ENCODE measurements at regions not wholly inside any gene's neighbourhood (a gene's known extent, or its start where the extent isn't known, plus 50 kb on each side); places are given as distances from the start of the nearest gene placed in this dataset.

DNA sequence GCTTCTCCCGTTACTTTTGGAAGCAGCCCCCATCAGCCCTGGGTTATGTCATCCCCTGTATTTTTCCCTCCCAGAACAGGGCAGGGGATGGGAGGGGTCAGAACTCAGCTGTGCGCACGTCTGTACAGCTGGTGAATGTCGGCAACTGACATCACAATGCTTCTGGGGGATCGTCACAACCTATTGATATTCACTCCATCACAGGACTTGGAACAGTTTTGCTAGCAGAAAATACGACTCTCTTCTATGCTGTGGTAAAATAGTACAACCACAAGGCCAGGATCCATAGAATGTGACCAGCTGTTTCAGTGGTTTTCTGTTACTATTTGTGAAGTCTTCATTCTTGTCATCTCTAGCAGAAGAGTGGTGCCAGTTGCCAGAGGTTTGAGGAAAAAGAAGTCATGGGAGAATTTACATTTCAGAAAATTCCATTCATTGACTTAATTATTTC is 77.1 kb upstream of the KLF4 start:
- H3K9me3 ChIP-seq: no peaks in the 10 kb centered on the region
- no peak for DNase-seq
- TF ChIP-seq EP300 (IDR thresholded peaks at IDR 0.05) (no peak), POLR2A (IDR thresholded peaks at IDR 0.05) (no peak)
- TF ChIP-seq, protein P1, sequence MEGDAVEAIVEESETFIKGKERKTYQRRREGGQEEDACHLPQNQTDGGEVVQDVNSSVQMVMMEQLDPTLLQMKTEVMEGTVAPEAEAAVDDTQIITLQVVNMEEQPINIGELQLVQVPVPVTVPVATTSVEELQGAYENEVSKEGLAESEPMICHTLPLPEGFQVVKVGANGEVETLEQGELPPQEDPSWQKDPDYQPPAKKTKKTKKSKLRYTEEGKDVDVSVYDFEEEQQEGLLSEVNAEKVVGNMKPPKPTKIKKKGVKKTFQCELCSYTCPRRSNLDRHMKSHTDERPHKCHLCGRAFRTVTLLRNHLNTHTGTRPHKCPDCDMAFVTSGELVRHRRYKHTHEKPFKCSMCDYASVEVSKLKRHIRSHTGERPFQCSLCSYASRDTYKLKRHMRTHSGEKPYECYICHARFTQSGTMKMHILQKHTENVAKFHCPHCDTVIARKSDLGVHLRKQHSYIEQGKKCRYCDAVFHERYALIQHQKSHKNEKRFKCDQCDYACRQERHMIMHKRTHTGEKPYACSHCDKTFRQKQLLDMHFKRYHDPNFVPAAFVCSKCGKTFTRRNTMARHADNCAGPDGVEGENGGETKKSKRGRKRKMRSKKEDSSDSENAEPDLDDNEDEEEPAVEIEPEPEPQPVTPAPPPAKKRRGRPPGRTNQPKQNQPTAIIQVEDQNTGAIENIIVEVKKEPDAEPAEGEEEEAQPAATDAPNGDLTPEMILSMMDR (IDR thresholded peaks at IDR 0.05): no peak
- intact Hi-C loops (cut with DNase I): no loop called here
- 28 to 46% (median 32%) methylated on average over 6 of the region's 6 CpGs for WGBS, 3 donors
- no peak overlapping the region for H3K4me3 ChIP-seq
- no peaks in the 10 kb centered on the region for H3K36me3 ChIP-seq
- no peak overlapping the region for H3K27ac ChIP-seq
- no peaks in the 10 kb centered on the region for H3K4me1 ChIP-seq (ENCODE audit: insufficient read depth)
- no peaks in the 10 kb centered on the region for H3K27me3 ChIP-seq

DNA sequence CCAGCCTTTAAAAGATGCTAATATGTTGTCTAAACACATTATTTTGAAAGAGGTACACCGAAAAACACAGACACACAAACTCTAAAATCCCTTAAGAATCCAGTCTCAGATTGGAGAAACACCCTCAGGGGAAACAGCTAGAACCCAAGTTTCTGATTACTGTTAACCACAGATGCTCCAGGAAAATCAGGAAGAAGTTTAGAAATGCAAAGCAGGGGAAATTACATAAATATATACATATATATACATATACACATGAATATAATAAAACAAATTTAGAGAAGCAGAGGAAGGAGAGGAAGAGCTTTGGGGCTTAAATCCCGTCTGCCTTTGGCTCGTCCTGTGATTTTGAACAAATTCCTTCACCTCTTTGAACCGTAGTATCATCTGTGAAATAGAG is 73.2 kb upstream of the KLF4 start:
- Histone ChIP-seq H3K9me3 (no peaks in the 10 kb centered on the region), H3K27ac (no peak overlapping the region), H3K27me3 (no peaks in the 10 kb centered on the region), H3K36me3 (no peaks in the 10 kb centered on the region), H3K4me3 (no peak overlapping the region), H3K4me1 (ENCODE audit: insufficient read depth) (no peaks in the 10 kb centered on the region)
- intact Hi-C loops (cut with DNase I): no loop called here
- TF ChIP-seq EP300 (IDR thresholded peaks at IDR 0.05): no peak
- no peak for TF ChIP-seq POLR2A (IDR thresholded peaks at IDR 0.05)
- TF ChIP-seq, protein P1 (IDR thresholded peaks at IDR 0.05): no peak
- WGBS, 3 donors: 92 to 95% (median 93%) methylated on average over 4 of the region's 4 CpGs
- DNase-seq: no peak

GRCh38 chr9:107559494-107560086 is 70.0 kb upstream of the KLF4 start:
- peaks cover under 1% of the 10 kb centered on the region for H3K4me1 ChIP-seq (ENCODE audit: insufficient read depth)
- TF ChIP-seq EP300 (IDR thresholded peaks at IDR 0.05): no peak
- TF ChIP-seq, protein P1 (IDR thresholded peaks at IDR 0.05): no peak
- no peak for TF ChIP-seq POLR2A (IDR thresholded peaks at IDR 0.05)
- 75 to 86% (median 75%) methylated on average over 9 of the region's 9 CpGs for WGBS, 3 donors
- no peak overlapping the region for H3K4me3 ChIP-seq
- H3K9me3 ChIP-seq: no peaks in the 10 kb centered on the region
- no peaks in the 10 kb centered on the region for H3K27me3 ChIP-seq
- no peak for DNase-seq
- H3K27ac ChIP-seq: no peak overlapping the region
- no peaks in the 10 kb centered on the region for H3K36me3 ChIP-seq
- intact Hi-C loops (cut with DNase I): no loop called here

GRCh38 chr9:107557236-107557990 is 67.8 kb upstream of the KLF4 start:
- intact Hi-C loops (cut with DNase I): no loop called here
- DNase-seq: no peak
- Histone ChIP-seq H3K27me3 (no peaks in the 10 kb centered on the region), H3K9me3 (no peaks in the 10 kb centered on the region), H3K4me1 (ENCODE audit: insufficient read depth) (peaks cover 3% of the 10 kb centered on the region), H3K36me3 (no peaks in the 10 kb centered on the region), H3K27ac (no peak overlapping the region), H3K4me3 (no peak overlapping the region)
- WGBS, 3 donors: 72 to 94% (median 75%) methylated on average over 5 of the region's 5 CpGs
- TF ChIP-seq EP300 (IDR thresholded peaks at IDR 0.05) (no peak), POLR2A (IDR thresholded peaks at IDR 0.05) (no peak)
- TF ChIP-seq, protein P1 (IDR thresholded peaks at IDR 0.05): no peak
